GM18505 (cell line): ENCODE measurements at regions not wholly inside any gene's neighbourhood (a gene's known extent, or its start where the extent isn't known, plus 50 kb on each side); places are given as distances from the start of the nearest gene placed in this dataset.
A peak's percentile ranks its signal among the peaks of the same experiment; 100 is the strongest.
"Not testable (repeated sequence)": the region's sequence is repeated elsewhere in the genome, so short reads cannot be mapped to it uniquely, and the experiment has no call there.

ENCODE experiments used
- ATAC-seq: cut with Tn5 transposase; IDR thresholded peaks from one replicate; pipeline ENCODE4 v1.9.1; 2021; ENCODE audit not compliant: unreplicated experiment
- POLR2A ChIP-seq: IDR thresholded peaks from 4 replicates; pipeline ENCODE4 v1.6.1; 2011; ENCODE audit warnings: borderline replicate concordance; ENCODE audit not compliant: insufficient read depth, insufficient read length; ENCODE audit errors: extremely low read depth

DNA sequence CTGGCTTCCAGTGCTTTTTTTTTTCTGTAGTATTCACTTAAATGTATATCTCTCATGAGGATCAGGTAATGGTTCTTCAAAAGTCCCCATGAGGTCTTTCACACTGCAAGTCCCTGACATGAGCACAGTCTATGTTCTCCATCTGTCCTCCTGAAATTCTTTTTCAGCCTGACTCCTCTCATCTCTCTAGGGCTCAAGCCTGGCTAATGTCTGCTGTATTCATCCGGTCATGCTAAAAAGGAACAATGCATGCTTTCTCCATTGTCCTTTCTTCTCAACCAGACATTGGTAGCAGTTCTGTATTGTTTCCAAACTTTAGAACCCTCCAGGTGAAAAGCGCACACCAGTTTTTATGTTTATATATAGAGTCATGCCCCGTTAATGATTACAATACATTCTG is 368.3 kb upstream of the OLFM3 start:
- no peak for TF ChIP-seq POLR2A
- ATAC-seq = no peak

DNA sequence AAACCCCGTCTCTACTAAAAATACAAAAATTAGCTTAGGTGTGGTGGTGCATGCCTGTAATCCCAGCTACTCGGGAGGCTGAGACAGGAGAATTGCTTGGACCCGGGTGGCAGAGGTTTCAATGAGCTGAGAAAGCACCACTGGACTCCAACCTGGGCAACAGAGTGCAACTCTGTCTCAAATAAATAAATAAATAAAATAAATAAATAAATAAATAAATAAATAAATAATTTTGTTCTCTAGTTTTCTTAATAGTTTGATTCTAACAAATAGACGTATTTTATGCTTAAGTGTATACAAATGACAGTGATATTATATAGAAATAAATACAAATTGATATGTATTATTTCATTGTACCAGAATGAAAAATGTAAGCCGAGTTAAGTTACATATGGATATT is 339.9 kb upstream of the OLFM3 start:
- no peak for TF ChIP-seq POLR2A
- no peak for ATAC-seq

DNA sequence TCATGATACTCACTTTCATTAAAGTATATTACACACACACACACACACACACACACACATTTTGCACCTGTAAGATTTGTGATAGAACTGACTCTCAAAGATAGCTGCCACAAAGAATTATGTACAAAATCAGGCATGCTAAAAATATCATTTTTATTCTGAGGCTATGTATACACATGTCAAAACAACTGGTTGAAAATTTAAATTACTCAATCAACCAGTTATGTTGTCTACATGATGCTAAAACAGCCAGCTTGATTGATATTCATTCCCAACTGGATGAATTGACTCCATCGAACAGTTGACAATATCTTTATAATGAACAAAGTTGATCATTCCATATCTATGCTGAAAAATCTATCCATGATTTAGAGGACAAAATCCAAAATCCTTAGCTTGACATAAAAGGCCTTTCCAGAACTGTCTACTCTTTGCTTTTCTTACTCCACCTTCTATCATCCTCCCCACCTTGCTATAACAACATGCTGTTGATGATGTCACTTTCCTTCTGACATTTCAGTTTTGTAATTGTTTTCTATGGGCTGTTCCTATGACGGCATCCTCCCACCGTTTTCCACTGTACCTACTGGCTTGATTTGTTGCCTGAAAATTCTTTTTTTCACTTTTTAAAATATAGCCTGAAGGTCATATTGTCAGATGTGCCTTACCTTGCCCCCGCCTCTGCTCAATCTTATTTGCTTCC is 321.5 kb upstream of the OLFM3 start:
- TF ChIP-seq POLR2A = no peak

DNA sequence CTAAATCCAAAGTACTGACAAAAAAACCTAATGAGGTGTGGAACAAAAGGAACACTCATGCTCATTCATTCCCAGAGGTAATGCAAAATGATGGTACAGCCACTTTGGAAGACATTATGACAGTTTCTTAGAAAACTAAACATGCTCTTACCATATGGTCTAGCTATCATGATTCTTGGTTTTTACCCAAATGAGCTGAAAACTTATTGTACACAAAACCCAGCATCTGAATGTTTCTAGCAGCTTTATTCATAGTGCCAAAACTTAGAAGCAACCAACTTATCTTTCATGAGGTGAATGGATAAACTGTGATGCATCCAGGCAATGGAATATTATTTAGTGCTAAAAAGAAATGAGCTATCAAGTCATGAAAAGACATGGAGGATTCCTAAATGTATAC is 318.4 kb upstream of the OLFM3 start:
- ATAC-seq = no peak
- TF ChIP-seq POLR2A = no peak

More for the DNA sequence above, 321.5 kb upstream of the OLFM3 start:
- ATAC-seq = no peak

- no peak for ATAC-seq
- no peak for TF ChIP-seq POLR2A
Observed at GRCh38 chr1:102296116-102296515, 299.4 kb upstream of the OLFM3 start.

DNA sequence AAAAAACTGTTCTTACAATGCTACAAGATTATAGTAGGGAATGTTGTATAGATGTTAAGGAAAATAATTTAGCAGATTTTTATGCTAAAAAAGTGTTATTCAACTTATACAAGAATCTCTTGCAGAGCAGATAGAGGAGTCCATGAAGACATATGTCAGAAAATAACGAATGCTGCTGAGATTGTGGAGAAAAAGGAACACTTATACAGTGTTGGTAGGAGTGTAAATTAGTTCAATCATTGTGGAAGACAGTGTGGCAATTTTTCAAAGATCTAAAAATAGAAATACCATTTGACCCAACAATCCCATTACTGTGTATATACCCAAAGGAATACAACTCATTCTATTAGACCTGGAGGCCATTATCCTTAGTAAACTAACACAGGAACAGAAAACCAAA is 286.2 kb upstream of the OLFM3 start:
- no peak for ATAC-seq
- no peak for TF ChIP-seq POLR2A

DNA sequence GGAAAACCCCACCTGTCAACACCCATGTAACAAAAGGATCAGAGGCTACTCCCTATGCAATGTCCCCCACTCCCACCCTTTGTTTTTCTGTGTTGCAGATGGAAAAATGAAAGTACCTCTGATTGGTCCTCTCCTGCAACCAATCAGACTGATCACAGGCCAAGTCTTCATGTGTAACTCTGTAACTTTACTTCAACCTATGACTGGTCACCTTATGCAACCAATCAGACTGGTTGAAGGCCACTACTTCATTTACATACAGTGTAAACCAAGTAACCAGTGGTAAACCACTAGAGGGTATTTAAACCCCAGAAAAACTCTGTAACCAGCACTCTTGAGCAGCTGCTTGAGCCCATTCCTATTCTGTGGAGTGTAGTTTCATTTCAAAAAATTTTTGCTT is 266.3 kb upstream of the OLFM3 start:
- no peak for ATAC-seq
- no peak for TF ChIP-seq POLR2A

GRCh38 chr1:102252731-102253505 is 256.2 kb upstream of the OLFM3 start:
- ATAC-seq = no peak
- no peak for TF ChIP-seq POLR2A

DNA sequence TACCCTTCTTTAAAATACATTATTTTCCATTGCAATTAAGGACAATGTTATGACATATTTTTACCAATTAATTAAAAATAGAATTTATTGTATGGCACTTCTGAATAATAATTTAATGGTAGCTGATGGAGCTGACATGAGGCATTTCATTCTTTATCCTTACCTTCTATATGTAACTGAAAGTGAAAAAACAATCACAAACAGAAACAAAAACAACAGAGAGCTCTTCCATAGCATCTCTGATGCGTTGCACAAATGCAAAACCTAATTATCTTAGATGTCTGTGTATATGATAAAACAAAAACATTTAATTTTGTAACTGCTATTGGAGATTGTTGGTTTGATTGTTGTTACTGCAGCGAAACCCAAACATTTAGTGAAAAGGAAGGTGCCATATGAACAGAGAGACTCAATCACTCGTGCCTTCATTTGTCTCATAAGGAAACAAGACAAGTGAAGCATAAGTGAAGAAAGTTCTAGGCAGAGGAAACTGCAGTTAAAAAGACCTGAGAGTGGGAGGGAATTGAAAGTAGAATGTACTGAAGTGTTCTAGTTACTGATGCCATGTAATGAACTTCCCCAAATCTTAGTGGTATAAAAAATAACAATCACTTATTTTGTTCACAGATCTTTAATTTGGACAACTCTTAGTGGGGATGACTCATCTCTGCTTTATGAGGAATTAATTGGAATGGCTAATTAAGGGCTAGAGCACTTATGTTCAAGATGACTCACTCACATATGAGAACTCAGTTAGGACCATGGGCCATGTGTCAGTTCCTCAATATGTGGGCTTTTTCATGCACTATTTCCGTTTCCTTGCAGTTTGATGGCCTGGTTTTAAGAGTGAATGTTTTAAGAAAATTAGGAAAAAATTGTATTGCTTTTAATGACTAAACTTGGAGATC is 245.0 kb upstream of the OLFM3 start:
- no peak for TF ChIP-seq POLR2A
- peak; percentile 89 for ATAC-seq

DNA sequence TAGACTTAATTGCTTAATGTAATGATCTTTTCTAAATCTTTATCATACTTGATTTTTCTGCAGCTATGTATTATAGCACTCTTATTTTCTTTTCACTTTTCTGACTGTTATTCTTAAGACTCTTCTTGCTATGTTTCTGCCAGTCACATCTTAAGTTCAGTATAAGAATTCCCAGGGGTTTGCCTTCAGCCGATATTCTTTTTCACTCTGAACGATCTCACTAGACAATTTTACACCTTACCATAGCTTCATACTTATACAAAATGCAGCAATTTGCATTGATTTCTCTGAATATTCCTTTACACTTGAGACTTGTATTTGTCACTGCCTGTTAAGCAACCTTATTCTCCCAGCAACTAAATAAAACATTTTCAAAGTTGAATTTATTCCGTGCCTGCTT is 242.5 kb upstream of the OLFM3 start:
- no peak for ATAC-seq
- TF ChIP-seq POLR2A = no peak

- ATAC-seq = no peak
- no peak for TF ChIP-seq POLR2A
Observed at GRCh38 chr1:102234753-102235359, 238.1 kb upstream of the OLFM3 start.

DNA sequence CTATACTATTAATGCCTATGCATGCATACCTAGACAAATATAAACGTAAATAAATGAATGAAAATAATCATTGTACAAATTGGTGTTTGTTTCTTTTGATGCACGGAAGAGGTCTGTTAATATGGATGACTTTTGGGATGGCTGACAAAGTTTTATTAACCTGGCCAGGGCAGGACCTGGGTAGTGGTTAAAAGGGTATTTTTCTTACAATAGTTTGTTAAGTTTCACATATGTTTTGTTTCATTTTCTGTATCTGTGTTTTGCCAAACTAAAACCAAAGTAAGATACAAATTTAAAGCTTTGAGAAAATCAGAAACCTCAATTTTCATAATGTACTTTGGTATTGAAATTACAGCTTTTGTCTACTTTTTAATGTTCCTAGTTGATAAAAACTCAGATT is 222.7 kb upstream of the OLFM3 start:
- no peak for TF ChIP-seq POLR2A
- no peak for ATAC-seq

DNA sequence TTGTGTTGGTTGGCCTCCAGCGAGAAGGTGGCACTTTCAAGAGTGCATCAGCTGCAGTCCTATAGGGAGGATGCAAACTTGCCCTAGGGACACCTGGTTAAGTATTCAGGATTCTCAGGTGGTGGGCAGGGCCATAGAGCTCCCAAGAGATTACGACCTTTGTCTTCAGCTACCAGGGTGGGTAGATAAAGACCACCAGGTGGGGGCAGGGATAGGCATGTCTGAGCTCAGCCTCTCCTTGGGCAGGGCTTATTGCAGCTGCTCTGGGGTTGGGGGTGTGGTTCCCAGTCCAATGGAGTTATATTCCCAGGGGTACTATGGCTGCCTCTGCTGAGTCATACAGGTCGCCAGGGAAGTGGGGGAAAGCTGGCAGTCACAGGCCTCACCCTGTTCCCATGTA is 214.2 kb upstream of the OLFM3 start:
- not testable (repeated sequence) for ATAC-seq
